IPS-NIHi7 (cell line): ENCODE measurements at regions not wholly inside any gene's neighbourhood (a gene's known extent, or its start where the extent isn't known, plus 50 kb on each side); places are given as distances from the start of the nearest gene placed in this dataset.

Source experiments
- DNase-seq: peaks from one replicate; pipeline ENCODE4 v3.0.0; 2012; ENCODE audit warnings: mixed read lengths; ENCODE audit errors: extremely low spot score

- DNase-seq = peak; percentile 36
These were observed 190.1 kb upstream of the AGAP1 start for GRCh38 chr2:235303499-235304291.

GRCh38 chr2:235305678-235306077 lies 188.2 kb upstream of the AGAP1 start:
- DNase-seq = no peak

GRCh38 chr2:235311044-235311443 lies 182.8 kb upstream of the AGAP1 start:
- no peak for DNase-seq

- DNase-seq = no peak
These were observed 181.3 kb upstream of the AGAP1 start for GRCh38 chr2:235312571-235312970.

- no peak for DNase-seq
These were observed 179.4 kb upstream of the AGAP1 start for GRCh38 chr2:235314371-235314930.

GRCh38 chr2:235319095-235319494 lies 174.7 kb upstream of the AGAP1 start:
- no peak for DNase-seq

GRCh38 chr2:235320326-235320725 lies 173.5 kb upstream of the AGAP1 start:
- DNase-seq = no peak

- peak; percentile 58 for DNase-seq
These were observed 169.5 kb upstream of the AGAP1 start for GRCh38 chr2:235324324-235324723.

GRCh38 chr2:235325151-235325550 lies 168.7 kb upstream of the AGAP1 start:
- DNase-seq = peak; percentile 29

- DNase-seq = no peak
These were observed 164.9 kb upstream of the AGAP1 start for GRCh38 chr2:235328991-235329390.

- DNase-seq = no peak
These were observed 162.9 kb upstream of the AGAP1 start for GRCh38 chr2:235330775-235331451.

GRCh38 chr2:235332240-235332890 lies 161.5 kb upstream of the AGAP1 start:
- no peak for DNase-seq

- DNase-seq = no peak
These were observed 160.8 kb upstream of the AGAP1 start for GRCh38 chr2:235333076-235333475.

- no peak for DNase-seq
These were observed 159.7 kb upstream of the AGAP1 start for GRCh38 chr2:235334179-235334578.

GRCh38 chr2:235343156-235343774 lies 150.6 kb upstream of the AGAP1 start:
- no peak for DNase-seq

- DNase-seq = no peak
These were observed 150.0 kb upstream of the AGAP1 start for GRCh38 chr2:235343869-235344268.

GRCh38 chr2:235345745-235346144 lies 148.1 kb upstream of the AGAP1 start:
- DNase-seq = no peak

- DNase-seq = no peak
These were observed 146.2 kb upstream of the AGAP1 start for GRCh38 chr2:235347691-235348090.

GRCh38 chr2:235348329-235348728 lies 145.5 kb upstream of the AGAP1 start:
- no peak for DNase-seq

- DNase-seq = no peak
These were observed 143.6 kb upstream of the AGAP1 start for GRCh38 chr2:235350234-235350633.

GRCh38 chr2:235352541-235352940 lies 141.3 kb upstream of the AGAP1 start:
- DNase-seq = no peak

GRCh38 chr2:235357881-235358280 lies 136.0 kb upstream of the AGAP1 start:
- no peak for DNase-seq
